ENCODE measurements at regions not wholly inside any gene's neighbourhood (a gene's known extent, or its start where the extent isn't known, plus 50 kb on each side); places are given as distances from the start of the nearest gene placed in this dataset.

DNA sequence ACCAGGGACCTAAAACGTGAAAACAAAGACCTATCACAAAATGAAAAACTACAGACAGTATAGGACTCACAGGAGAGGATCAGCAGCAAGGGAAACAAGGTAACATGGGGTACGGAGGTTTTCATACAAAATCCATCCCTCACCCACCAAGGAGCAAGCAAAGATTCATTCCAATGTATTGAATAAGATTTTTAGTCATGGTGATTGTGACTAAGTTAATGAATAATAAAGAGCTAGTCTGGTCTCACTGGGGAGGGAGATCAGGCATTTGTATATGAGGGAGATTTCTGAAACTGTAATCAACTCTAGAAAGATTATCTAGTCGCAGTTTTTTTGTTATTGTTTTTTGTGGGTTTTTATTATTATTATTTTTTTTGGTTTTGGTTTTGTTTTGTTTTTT, 336.5 kb upstream of the MMADHC start:
- H2AFZ ChIP-seq (ENCODE audit: control insufficient read depth, low read length) = no peak overlapping the region
- H3K9me1 ChIP-seq (ENCODE audit: control insufficient read depth, extremely low read depth, insufficient read depth, low read length) = no peaks in the 10 kb centered on the region
- H3K9ac ChIP-seq (ENCODE audit: control insufficient read depth, extremely low read depth, insufficient read depth, low read length) = no peak overlapping the region
- dilution Hi-C loops (cut with MboI; ENCODE audit: extremely low pct_ligation_motif_present, low sequenced_read_pairs) = no loop called here
- H3K4me3 ChIP-seq (ENCODE audit: control insufficient read depth in 2 of 3, extremely low read depth in 1 of 3, insufficient read depth in 2 of 3, low read depth in 1 of 3, low read length in 3 of 3) = no peak overlapping the region
- H3K4me1 ChIP-seq (ENCODE audit: control insufficient read depth, extremely low read depth, insufficient read depth, low read length) = peaks cover 9% of the 10 kb centered on the region
- H3K36me3 ChIP-seq (ENCODE audit: control insufficient read depth in 2 of 2, extremely low read depth in 1 of 2, insufficient read depth in 2 of 2, low read length in 2 of 2) = no peaks in the 10 kb centered on the region
- FAIRE-seq (peak; percentile 48), DNase-seq (ENCODE audit: low read depth, low spot score) (peak; percentile 9)
- H3K27ac ChIP-seq (ENCODE audit: control insufficient read depth, insufficient read depth, low read length) = peak overlapping the region; percentile 52
- H3K9me3 ChIP-seq (ENCODE audit: control insufficient read depth, low read depth, low read length) = peaks cover 2% of the 10 kb centered on the region
- H4K20me1 ChIP-seq (ENCODE audit: control insufficient read depth, extremely low read depth, insufficient read depth, low read length) = no peaks in the 10 kb centered on the region
- H3K79me2 ChIP-seq (ENCODE audit: control insufficient read depth, insufficient read depth, low read length) = no peaks in the 10 kb centered on the region
- no peaks in the 10 kb centered on the region for H3K27me3 ChIP-seq (ENCODE audit: control insufficient read depth, extremely low read depth, insufficient read depth, low read length)
- TF ChIP-seq, protein P1, sequence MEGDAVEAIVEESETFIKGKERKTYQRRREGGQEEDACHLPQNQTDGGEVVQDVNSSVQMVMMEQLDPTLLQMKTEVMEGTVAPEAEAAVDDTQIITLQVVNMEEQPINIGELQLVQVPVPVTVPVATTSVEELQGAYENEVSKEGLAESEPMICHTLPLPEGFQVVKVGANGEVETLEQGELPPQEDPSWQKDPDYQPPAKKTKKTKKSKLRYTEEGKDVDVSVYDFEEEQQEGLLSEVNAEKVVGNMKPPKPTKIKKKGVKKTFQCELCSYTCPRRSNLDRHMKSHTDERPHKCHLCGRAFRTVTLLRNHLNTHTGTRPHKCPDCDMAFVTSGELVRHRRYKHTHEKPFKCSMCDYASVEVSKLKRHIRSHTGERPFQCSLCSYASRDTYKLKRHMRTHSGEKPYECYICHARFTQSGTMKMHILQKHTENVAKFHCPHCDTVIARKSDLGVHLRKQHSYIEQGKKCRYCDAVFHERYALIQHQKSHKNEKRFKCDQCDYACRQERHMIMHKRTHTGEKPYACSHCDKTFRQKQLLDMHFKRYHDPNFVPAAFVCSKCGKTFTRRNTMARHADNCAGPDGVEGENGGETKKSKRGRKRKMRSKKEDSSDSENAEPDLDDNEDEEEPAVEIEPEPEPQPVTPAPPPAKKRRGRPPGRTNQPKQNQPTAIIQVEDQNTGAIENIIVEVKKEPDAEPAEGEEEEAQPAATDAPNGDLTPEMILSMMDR (optimal IDR thresholded peaks at IDR 0.05 in 1 of 3, IDR thresholded peaks at IDR 0.05 in 1 of 3, conservative IDR thresholded peaks at IDR 0.05 in 1 of 3; ENCODE audit: extremely low read depth in 1 of 3, insufficient read depth in 2 of 3, low read length in 3 of 3) = no peak
- TF ChIP-seq EZH2 (IDR thresholded peaks at IDR 0.05; ENCODE audit: low read length) = no peak
- H3K4me2 ChIP-seq (ENCODE audit: control insufficient read depth, extremely low read depth, insufficient read depth, low read depth, low read length) = no peak overlapping the region

DNA sequence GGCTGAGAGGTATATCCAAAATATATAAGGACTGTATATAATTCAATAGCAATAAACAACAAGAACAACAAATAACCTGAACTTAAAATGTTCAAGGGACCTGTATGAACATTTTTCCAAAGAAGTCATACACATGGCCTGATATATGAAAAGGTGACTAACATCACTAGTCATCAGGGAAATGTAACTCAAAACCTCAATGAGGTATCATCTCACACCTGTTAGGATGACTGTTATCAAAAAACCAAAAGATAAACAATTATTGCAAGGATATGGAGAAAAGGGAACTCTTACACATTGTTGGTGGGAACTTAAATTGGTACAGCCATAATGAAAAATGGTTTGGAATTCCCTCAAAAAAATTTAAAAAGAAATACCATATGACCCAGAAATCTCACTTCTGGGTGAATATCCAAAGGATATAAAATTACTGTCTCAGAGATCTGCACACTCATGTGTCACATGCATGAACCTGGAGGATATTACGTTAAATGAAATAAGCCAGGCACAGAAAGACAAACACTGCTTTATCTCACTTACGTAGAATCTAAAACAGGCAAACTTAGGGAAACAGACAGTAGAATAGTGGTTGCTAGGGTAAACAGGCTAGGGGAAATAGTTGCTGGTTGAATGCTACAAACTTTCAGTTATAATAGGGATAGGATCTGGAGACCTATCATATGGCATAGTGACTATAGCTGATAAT, 334.5 kb upstream of the MMADHC start:
- no peak for TF ChIP-seq EZH2 (IDR thresholded peaks at IDR 0.05; ENCODE audit: low read length)
- TF ChIP-seq, protein P1 (optimal IDR thresholded peaks at IDR 0.05 in 1 of 3, IDR thresholded peaks at IDR 0.05 in 1 of 3, conservative IDR thresholded peaks at IDR 0.05 in 1 of 3; ENCODE audit: extremely low read depth in 1 of 3, insufficient read depth in 2 of 3, low read length in 3 of 3) = no peak
- Histone ChIP-seq H3K4me2 (ENCODE audit: control insufficient read depth, extremely low read depth, insufficient read depth, low read depth, low read length) (no peak overlapping the region), H3K4me3 (ENCODE audit: control insufficient read depth in 2 of 3, extremely low read depth in 1 of 3, insufficient read depth in 2 of 3, low read depth in 1 of 3, low read length in 3 of 3) (no peak overlapping the region), H3K27ac (ENCODE audit: control insufficient read depth, insufficient read depth, low read length) (no peak overlapping the region), H3K4me1 (ENCODE audit: control insufficient read depth, extremely low read depth, insufficient read depth, low read length) (peaks cover 9% of the 10 kb centered on the region), H3K36me3 (ENCODE audit: control insufficient read depth in 2 of 2, extremely low read depth in 1 of 2, insufficient read depth in 2 of 2, low read length in 2 of 2) (no peaks in the 10 kb centered on the region), H3K79me2 (ENCODE audit: control insufficient read depth, insufficient read depth, low read length) (no peaks in the 10 kb centered on the region), H2AFZ (ENCODE audit: control insufficient read depth, low read length) (no peak overlapping the region), H3K9me1 (ENCODE audit: control insufficient read depth, extremely low read depth, insufficient read depth, low read length) (no peaks in the 10 kb centered on the region), H3K9me3 (ENCODE audit: control insufficient read depth, low read depth, low read length) (peaks cover 2% of the 10 kb centered on the region), H3K9ac (ENCODE audit: control insufficient read depth, extremely low read depth, insufficient read depth, low read length) (no peak overlapping the region), H4K20me1 (ENCODE audit: control insufficient read depth, extremely low read depth, insufficient read depth, low read length) (no peaks in the 10 kb centered on the region), H3K27me3 (ENCODE audit: control insufficient read depth, extremely low read depth, insufficient read depth, low read length) (no peaks in the 10 kb centered on the region)
- DNase-seq (ENCODE audit: low read depth, low spot score) = peak; percentile 25
- dilution Hi-C loops (cut with MboI; ENCODE audit: extremely low pct_ligation_motif_present, low sequenced_read_pairs) = no loop called here
- no peak for FAIRE-seq

Measured in keratinocyte (primary cell).